ENCODE measurements at regions not wholly inside any gene's neighbourhood (a gene's known extent, or its start where the extent isn't known, plus 50 kb on each side); places are given as distances from the start of the nearest gene placed in this dataset.

DNA sequence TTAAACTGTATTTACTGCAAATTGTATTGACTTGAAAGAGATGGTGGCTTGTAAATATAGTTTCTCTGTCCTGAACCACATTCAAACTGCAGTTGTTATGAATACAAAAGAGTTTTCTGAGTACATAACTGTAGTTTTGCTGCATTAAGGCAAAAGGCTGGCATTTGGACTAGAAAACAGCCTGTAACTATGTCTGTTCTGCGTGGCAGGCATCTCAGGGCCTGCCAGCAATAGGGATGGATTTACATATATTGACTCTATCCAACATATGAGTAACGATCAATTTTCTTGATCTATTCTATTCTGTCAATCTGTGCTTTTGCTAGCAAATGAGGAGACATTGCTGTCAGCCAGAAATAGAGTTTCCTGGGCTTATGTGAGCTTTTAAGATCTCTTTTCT is 174.6 kb downstream of the TMEM26 start:
- CTCF ChIA-PET, result interaction anchor here (1.0 kb wide), 1 partner anchor 138 kb away, joined by 4 read pairs; no protein-coding TSS in a partner anchor
- POLR2A ChIA-PET, result no interaction called here
- DNase-seq (ENCODE audit: low read depth, low spot score), result no peak
- TF ChIP-seq, protein P1, sequence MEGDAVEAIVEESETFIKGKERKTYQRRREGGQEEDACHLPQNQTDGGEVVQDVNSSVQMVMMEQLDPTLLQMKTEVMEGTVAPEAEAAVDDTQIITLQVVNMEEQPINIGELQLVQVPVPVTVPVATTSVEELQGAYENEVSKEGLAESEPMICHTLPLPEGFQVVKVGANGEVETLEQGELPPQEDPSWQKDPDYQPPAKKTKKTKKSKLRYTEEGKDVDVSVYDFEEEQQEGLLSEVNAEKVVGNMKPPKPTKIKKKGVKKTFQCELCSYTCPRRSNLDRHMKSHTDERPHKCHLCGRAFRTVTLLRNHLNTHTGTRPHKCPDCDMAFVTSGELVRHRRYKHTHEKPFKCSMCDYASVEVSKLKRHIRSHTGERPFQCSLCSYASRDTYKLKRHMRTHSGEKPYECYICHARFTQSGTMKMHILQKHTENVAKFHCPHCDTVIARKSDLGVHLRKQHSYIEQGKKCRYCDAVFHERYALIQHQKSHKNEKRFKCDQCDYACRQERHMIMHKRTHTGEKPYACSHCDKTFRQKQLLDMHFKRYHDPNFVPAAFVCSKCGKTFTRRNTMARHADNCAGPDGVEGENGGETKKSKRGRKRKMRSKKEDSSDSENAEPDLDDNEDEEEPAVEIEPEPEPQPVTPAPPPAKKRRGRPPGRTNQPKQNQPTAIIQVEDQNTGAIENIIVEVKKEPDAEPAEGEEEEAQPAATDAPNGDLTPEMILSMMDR (IDR thresholded peaks at IDR 0.05; ENCODE audit: insufficient read depth, low read length, missing control alignments), result no peak
- H3K4me3 ChIP-seq (ENCODE audit: low read depth, low read length), result no peak overlapping the region

DNA sequence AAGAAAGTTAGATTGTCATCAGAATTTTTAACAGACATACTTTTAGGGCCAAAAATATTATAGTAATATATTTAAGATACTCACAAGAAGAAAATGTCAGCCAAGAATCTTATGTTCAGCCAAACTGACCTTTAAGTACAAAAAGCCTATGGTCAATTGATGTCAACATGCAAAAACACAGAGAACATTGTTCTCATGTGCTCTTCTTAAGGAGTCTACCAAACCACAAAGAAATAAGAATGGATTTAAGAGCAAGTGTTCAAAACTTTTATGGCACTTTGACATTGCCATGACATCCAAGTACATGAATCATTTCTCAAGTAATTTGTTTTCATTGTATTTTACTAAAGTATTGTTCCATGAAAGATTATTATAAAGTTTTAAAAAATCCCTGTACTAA is 180.4 kb downstream of the TMEM26 start:
- DNase-seq (ENCODE audit: low read depth, low spot score), result no peak
- ChIA-PET POLR2A (no interaction called here), CTCF (interaction anchor here (1.2 to 3.2 kb wide), 9 partner anchors 11 to 461 kb away, joined by 3 to 16 read pairs (median 4); no protein-coding TSS in a partner anchor)
- TF ChIP-seq, protein P1 (IDR thresholded peaks at IDR 0.05; ENCODE audit: insufficient read depth, low read length, missing control alignments), result no peak
- no peak overlapping the region for H3K4me3 ChIP-seq (ENCODE audit: low read depth, low read length)

DNA sequence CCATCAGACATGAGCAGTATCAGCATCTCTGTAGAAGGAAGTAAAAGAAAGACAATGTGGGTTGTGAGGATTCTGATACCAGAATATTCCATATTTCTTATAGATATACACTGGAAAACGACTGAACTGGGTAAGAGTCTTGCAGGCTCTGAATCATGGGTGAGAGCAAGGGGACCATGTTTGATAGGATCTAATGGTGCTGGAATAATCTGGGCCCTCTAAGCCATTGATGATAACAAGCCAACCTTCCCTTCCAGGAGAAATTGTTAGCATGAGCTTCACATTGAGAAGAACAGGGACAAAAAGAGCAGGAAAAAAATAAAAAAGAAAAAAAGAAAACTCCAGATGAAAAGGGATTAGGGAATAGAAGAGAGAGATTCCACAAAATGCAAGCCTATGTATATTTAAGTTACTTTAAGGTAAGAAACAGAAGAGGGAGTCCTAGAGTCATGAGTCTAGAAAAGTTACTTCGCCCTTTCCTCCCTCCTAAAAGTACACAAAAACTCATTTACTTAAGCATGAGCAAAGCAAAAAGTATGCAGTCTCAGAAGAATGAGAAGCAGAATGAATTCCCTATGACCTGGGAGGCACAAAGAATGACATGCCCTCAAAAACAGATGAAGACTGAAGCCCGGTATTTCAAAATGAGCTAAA is 181.9 kb downstream of the TMEM26 start:
- H3K4me3 ChIP-seq (ENCODE audit: low read depth, low read length), result no peak overlapping the region
- DNase-seq (ENCODE audit: low read depth, low spot score), result peak; percentile 66
- ChIA-PET POLR2A (interaction anchor here (0.8 kb wide), 1 partner anchor 357 kb away, joined by 4 read pairs; no protein-coding TSS in a partner anchor), CTCF (interaction anchor here (0.6 to 3.2 kb wide), 21 partner anchors 9 to 520 kb away, joined by 3 to 16 read pairs (median 4); no protein-coding TSS in a partner anchor)
- TF ChIP-seq, protein P1 (IDR thresholded peaks at IDR 0.05; ENCODE audit: insufficient read depth, low read length, missing control alignments), result peak; percentile 16

DNA sequence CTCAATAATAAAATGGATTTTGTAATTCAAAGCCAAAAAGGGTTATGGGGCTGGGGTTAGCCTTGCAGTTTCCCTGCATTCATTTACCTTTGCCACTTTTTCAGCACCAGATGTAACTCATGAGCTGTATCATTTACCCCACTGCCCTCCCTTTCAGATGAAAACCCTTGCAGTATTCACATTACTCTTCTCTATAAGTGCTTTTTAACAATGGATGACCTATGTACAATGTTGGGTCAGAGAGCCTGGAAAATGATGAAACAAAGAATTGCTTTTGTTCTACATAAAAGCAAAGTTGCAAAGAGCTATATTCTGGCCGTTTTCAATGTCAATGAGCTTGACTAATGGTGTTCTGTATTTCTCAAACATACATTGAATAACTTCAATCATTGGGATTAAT is 189.7 kb downstream of the TMEM26 start:
- no peak for DNase-seq (ENCODE audit: low read depth, low spot score)
- H3K4me3 ChIP-seq (ENCODE audit: low read depth, low read length), result no peak overlapping the region
- CTCF ChIA-PET, result interaction anchor here (0.8 to 1.5 kb wide), 3 partner anchors 10 to 443 kb away, joined by 3 to 4 read pairs (median 3); no protein-coding TSS in a partner anchor
- POLR2A ChIA-PET, result no interaction called here
- TF ChIP-seq, protein P1 (IDR thresholded peaks at IDR 0.05; ENCODE audit: insufficient read depth, low read length, missing control alignments), result no peak

DNA sequence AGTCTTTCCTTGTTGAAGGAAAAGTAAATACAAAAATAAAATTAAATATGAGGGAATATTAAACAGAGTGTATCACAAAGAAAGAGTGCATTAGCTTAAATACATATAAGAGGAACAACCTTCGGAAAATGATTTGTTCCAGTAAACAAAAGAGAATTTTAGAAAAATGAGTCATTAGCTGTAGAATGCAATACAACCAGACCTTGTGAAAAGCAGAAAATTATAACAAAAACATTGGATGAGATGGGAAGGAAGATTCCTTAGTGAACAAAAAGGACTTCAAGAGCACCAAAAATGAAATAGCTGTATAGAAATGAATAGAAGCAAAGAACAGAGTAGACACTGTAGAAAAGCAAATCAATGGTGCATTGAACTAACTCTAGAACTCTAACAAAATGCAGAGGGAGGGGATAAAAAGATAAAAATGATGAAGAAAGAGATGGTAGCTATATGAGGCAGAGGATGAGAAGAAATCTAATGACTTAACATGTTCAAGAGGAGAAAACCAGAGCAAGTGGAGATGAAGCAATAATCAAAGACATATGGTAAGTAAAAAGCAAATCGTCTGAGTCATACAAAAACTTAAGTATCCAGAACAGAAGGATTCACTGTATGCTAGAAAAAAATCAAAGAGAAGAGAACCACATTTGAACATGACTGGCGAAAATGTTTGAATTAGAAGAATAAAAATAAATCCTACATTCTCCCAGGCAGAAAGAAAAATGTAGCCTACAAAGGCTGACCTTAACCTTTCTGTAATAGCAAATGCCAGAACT is 190.5 kb downstream of the TMEM26 start:
- ChIA-PET POLR2A (no interaction called here), CTCF (interaction anchor here (0.9 to 1.7 kb wide), 3 partner anchors 9 to 470 kb away, joined by 3 to 6 read pairs (median 3); no protein-coding TSS in a partner anchor)
- peak; percentile 58 for DNase-seq (ENCODE audit: low read depth, low spot score)
- H3K4me3 ChIP-seq (ENCODE audit: low read depth, low read length), result no peak overlapping the region
- TF ChIP-seq, protein P1 (IDR thresholded peaks at IDR 0.05; ENCODE audit: insufficient read depth, low read length, missing control alignments), result no peak

DNA sequence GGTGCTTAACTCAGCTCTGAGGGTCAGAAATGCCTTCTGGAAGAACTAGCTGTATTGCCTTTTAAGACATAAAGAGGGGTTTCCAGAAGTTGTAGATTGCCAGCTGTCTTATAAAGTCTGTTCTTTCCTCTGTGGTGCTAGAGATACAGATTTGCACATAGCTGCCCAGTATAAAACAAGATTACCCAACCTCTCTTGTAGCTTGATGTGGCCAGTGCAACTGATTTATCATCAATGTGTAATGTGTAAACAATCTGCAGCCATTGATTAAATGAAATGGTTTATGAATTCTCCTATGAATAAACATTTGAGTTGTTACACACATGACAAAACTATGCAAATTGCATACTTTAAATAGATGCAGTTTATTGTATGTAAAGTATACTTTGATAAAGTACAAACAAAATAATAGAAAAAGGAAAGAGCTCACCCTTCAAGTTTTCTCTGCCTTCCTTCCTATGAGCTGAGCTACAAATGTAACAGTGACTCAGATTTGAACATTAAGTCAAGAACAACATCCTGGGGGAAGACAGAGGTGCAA is 195.2 kb downstream of the TMEM26 start:
- H3K4me3 ChIP-seq (ENCODE audit: low read depth, low read length), result no peak overlapping the region
- POLR2A ChIA-PET, result no interaction called here
- CTCF ChIA-PET, result interaction anchor here (0.6 to 1.7 kb wide), 5 partner anchors 13 to 493 kb away, joined by 3 to 5 read pairs (median 3); no protein-coding TSS in a partner anchor
- TF ChIP-seq, protein P1 (IDR thresholded peaks at IDR 0.05; ENCODE audit: insufficient read depth, low read length, missing control alignments), result no peak
- DNase-seq (ENCODE audit: low read depth, low spot score), result no peak

All from AG04449 (cell line).